ENCODE measurements at regions not wholly inside any gene's neighbourhood (a gene's known extent, or its start where the extent isn't known, plus 50 kb on each side); places are given as distances from the start of the nearest gene placed in this dataset.
"Not testable (repeated sequence)": the region's sequence is repeated elsewhere in the genome, so short reads cannot be mapped to it uniquely, and the experiment has no call there.

- H3K4me2 ChIP-seq (ENCODE audit: low read length) = no peak overlapping the region
- H3K36me3 ChIP-seq (ENCODE audit: insufficient read depth, low read length) = no peaks in the 10 kb centered on the region
- no peak overlapping the region for H3K9ac ChIP-seq (ENCODE audit: low read depth, low read length)
- H3K27me3 ChIP-seq (ENCODE audit: control insufficient read depth, insufficient read depth, low read length) = peaks cover 39% of the 10 kb centered on the region
- H3K9me3 ChIP-seq (replicated peaks; ENCODE audit: low read length) = no peaks in the 10 kb centered on the region
- no peaks in the 10 kb centered on the region for H3K4me1 ChIP-seq (ENCODE audit: control insufficient read depth, insufficient read depth, low read length)
- H3K4me3 ChIP-seq (ENCODE audit: low read length) = no peak overlapping the region
These were observed 129.0 kb downstream of the SREK1 start for GRCh38 chr5:66273121-66273520.

- H3K4me3 ChIP-seq (ENCODE audit: low read length) = no peak overlapping the region
- no peaks in the 10 kb centered on the region for H3K36me3 ChIP-seq (ENCODE audit: insufficient read depth, low read length)
- H3K9me3 ChIP-seq (replicated peaks; ENCODE audit: low read length) = no peaks in the 10 kb centered on the region
- peaks cover 34% of the 10 kb centered on the region for H3K27me3 ChIP-seq (ENCODE audit: control insufficient read depth, insufficient read depth, low read length)
- H3K4me2 ChIP-seq (ENCODE audit: low read length) = no peak overlapping the region
- no peak overlapping the region for H3K9ac ChIP-seq (ENCODE audit: low read depth, low read length)
- H3K4me1 ChIP-seq (ENCODE audit: control insufficient read depth, insufficient read depth, low read length) = no peaks in the 10 kb centered on the region
These were observed 132.9 kb downstream of the SREK1 start for GRCh38 chr5:66276986-66277385.

- Histone ChIP-seq H3K4me1 (ENCODE audit: control insufficient read depth, insufficient read depth, low read length) (no peaks in the 10 kb centered on the region), H3K27me3 (ENCODE audit: control insufficient read depth, insufficient read depth, low read length) (peaks cover 35% of the 10 kb centered on the region), H3K36me3 (ENCODE audit: insufficient read depth, low read length) (no peaks in the 10 kb centered on the region), H3K4me3 (ENCODE audit: low read length) (no peak overlapping the region), H3K9ac (ENCODE audit: low read depth, low read length) (no peak overlapping the region), H3K4me2 (ENCODE audit: low read length) (no peak overlapping the region), H3K9me3 (replicated peaks; ENCODE audit: low read length) (no peaks in the 10 kb centered on the region)
These were observed 133.9 kb downstream of the SREK1 start for GRCh38 chr5:66277981-66278380.

GRCh38 chr5:66281294-66281693 lies 137.2 kb downstream of the SREK1 start:
- Histone ChIP-seq H3K4me3 (ENCODE audit: low read length) (no peak overlapping the region), H3K9me3 (replicated peaks; ENCODE audit: low read length) (no peaks in the 10 kb centered on the region)

GRCh38 chr5:66284588-66285342 lies 140.7 kb downstream of the SREK1 start:
- peaks cover 15% of the 10 kb centered on the region for H3K27me3 ChIP-seq (ENCODE audit: control insufficient read depth, insufficient read depth, low read length)
- H3K36me3 ChIP-seq (ENCODE audit: insufficient read depth, low read length) = no peaks in the 10 kb centered on the region
- H3K9ac ChIP-seq (ENCODE audit: low read depth, low read length) = no peak overlapping the region
- H3K4me1 ChIP-seq (ENCODE audit: control insufficient read depth, insufficient read depth, low read length) = no peaks in the 10 kb centered on the region
- H3K9me3 ChIP-seq (replicated peaks; ENCODE audit: low read length) = no peaks in the 10 kb centered on the region
- H3K4me3 ChIP-seq (ENCODE audit: low read length) = no peak overlapping the region
- H3K4me2 ChIP-seq (ENCODE audit: low read length) = no peak overlapping the region

More at GRCh38 chr5:66281294-66281693, 137.2 kb downstream of the SREK1 start:
- Histone ChIP-seq H3K9ac (ENCODE audit: low read depth, low read length) (no peak overlapping the region), H3K4me2 (ENCODE audit: low read length) (no peak overlapping the region), H3K4me1 (ENCODE audit: control insufficient read depth, insufficient read depth, low read length) (no peaks in the 10 kb centered on the region), H3K27me3 (ENCODE audit: control insufficient read depth, insufficient read depth, low read length) (peaks cover 29% of the 10 kb centered on the region), H3K36me3 (ENCODE audit: insufficient read depth, low read length) (no peaks in the 10 kb centered on the region)

GRCh38 chr5:66285343-66285922 lies 141.3 kb downstream of the SREK1 start:
- Histone ChIP-seq H3K9me3 (replicated peaks; ENCODE audit: low read length) (no peaks in the 10 kb centered on the region), H3K4me1 (ENCODE audit: control insufficient read depth, insufficient read depth, low read length) (no peaks in the 10 kb centered on the region), H3K9ac (ENCODE audit: low read depth, low read length) (no peak overlapping the region), H3K27me3 (ENCODE audit: control insufficient read depth, insufficient read depth, low read length) (peaks cover 15% of the 10 kb centered on the region), H3K4me2 (ENCODE audit: low read length) (no peak overlapping the region), H3K36me3 (ENCODE audit: insufficient read depth, low read length) (no peaks in the 10 kb centered on the region), H3K4me3 (ENCODE audit: low read length) (no peak overlapping the region)

GRCh38 chr5:66291771-66292170 lies 147.7 kb downstream of the SREK1 start:
- no peaks in the 10 kb centered on the region for H3K4me1 ChIP-seq (ENCODE audit: control insufficient read depth, insufficient read depth, low read length)
- no peaks in the 10 kb centered on the region for H3K9me3 ChIP-seq (replicated peaks; ENCODE audit: low read length)
- no peak overlapping the region for H3K4me2 ChIP-seq (ENCODE audit: low read length)
- peaks cover 24% of the 10 kb centered on the region for H3K27me3 ChIP-seq (ENCODE audit: control insufficient read depth, insufficient read depth, low read length)
- no peak overlapping the region for H3K4me3 ChIP-seq (ENCODE audit: low read length)
- no peaks in the 10 kb centered on the region for H3K36me3 ChIP-seq (ENCODE audit: insufficient read depth, low read length)
- H3K9ac ChIP-seq (ENCODE audit: low read depth, low read length) = no peak overlapping the region

- H3K4me1 ChIP-seq (ENCODE audit: control insufficient read depth, insufficient read depth, low read length); H3K9me3 ChIP-seq (replicated peaks; ENCODE audit: low read length); H3K36me3 ChIP-seq (ENCODE audit: insufficient read depth, low read length); H3K4me2 ChIP-seq (ENCODE audit: low read length); H3K9ac ChIP-seq (ENCODE audit: low read depth, low read length); H3K4me3 ChIP-seq (ENCODE audit: low read length): not testable (repeated sequence)
- peaks cover 31% of the 10 kb centered on the region for H3K27me3 ChIP-seq (ENCODE audit: control insufficient read depth, insufficient read depth, low read length)
These were observed 149.8 kb downstream of the SREK1 start for GRCh38 chr5:66293851-66294250.

- Histone ChIP-seq H3K27me3 (ENCODE audit: control insufficient read depth, insufficient read depth, low read length) (peaks cover 24% of the 10 kb centered on the region), H3K4me1 (ENCODE audit: control insufficient read depth, insufficient read depth, low read length) (no peaks in the 10 kb centered on the region), H3K9ac (ENCODE audit: low read depth, low read length) (no peak overlapping the region), H3K36me3 (ENCODE audit: insufficient read depth, low read length) (no peaks in the 10 kb centered on the region), H3K9me3 (replicated peaks; ENCODE audit: low read length) (no peaks in the 10 kb centered on the region), H3K4me2 (ENCODE audit: low read length) (no peak overlapping the region), H3K4me3 (ENCODE audit: low read length) (no peak overlapping the region)
These were observed 155.4 kb downstream of the SREK1 start for GRCh38 chr5:66299463-66299862.

- no peaks in the 10 kb centered on the region for H3K9me3 ChIP-seq (replicated peaks; ENCODE audit: low read length)
- H3K4me2 ChIP-seq (ENCODE audit: low read length) = no peak overlapping the region
- H3K4me1 ChIP-seq (ENCODE audit: control insufficient read depth, insufficient read depth, low read length) = no peaks in the 10 kb centered on the region
- H3K36me3 ChIP-seq (ENCODE audit: insufficient read depth, low read length) = no peaks in the 10 kb centered on the region
- H3K27me3 ChIP-seq (ENCODE audit: control insufficient read depth, insufficient read depth, low read length) = peaks cover 26% of the 10 kb centered on the region
- no peak overlapping the region for H3K9ac ChIP-seq (ENCODE audit: low read depth, low read length)
- H3K4me3 ChIP-seq (ENCODE audit: low read length) = no peak overlapping the region
These were observed 158.2 kb downstream of the SREK1 start for GRCh38 chr5:66302344-66302743.

GRCh38 chr5:66306105-66306843 lies 162.2 kb downstream of the SREK1 start:
- Histone ChIP-seq H3K4me3 (ENCODE audit: low read length) (no peak overlapping the region), H3K4me1 (ENCODE audit: control insufficient read depth, insufficient read depth, low read length) (no peaks in the 10 kb centered on the region), H3K9me3 (replicated peaks; ENCODE audit: low read length) (no peaks in the 10 kb centered on the region), H3K27me3 (ENCODE audit: control insufficient read depth, insufficient read depth, low read length) (peaks cover 10% of the 10 kb centered on the region), H3K4me2 (ENCODE audit: low read length) (no peak overlapping the region), H3K9ac (ENCODE audit: low read depth, low read length) (no peak overlapping the region), H3K36me3 (ENCODE audit: insufficient read depth, low read length) (no peaks in the 10 kb centered on the region)

Data from skeletal muscle satellite cell (primary cell).